ENCODE measurements at regions not wholly inside any gene's neighbourhood (a gene's known extent, or its start where the extent isn't known, plus 50 kb on each side); places are given as distances from the start of the nearest gene placed in this dataset.

- no peak for TF ChIP-seq CTCF (IDR thresholded peaks at IDR 0.05; ENCODE audit: borderline replicate concordance, insufficient read depth, low read depth, low read length)
- H3K4me3 ChIP-seq (ENCODE audit: low read depth, low read length) = no peak overlapping the region
Observed at GRCh38 chr6:122081921-122082320, 317.5 kb upstream of the HSF2 start.

GRCh38 chr6:122082370-122082769 lies 317.1 kb upstream of the HSF2 start:
- H3K4me3 ChIP-seq (ENCODE audit: low read depth, low read length) = no peak overlapping the region

GRCh38 chr6:122092366-122092765 lies 307.1 kb upstream of the HSF2 start:
- no peak for TF ChIP-seq CTCF (IDR thresholded peaks at IDR 0.05; ENCODE audit: borderline replicate concordance, insufficient read depth, low read depth, low read length)
- no peak overlapping the region for H3K4me3 ChIP-seq (ENCODE audit: low read depth, low read length)

More at GRCh38 chr6:122082370-122082769, 317.1 kb upstream of the HSF2 start:
- TF ChIP-seq CTCF (IDR thresholded peaks at IDR 0.05; ENCODE audit: borderline replicate concordance, insufficient read depth, low read depth, low read length) = no peak

GRCh38 chr6:122098201-122098678 lies 301.2 kb upstream of the HSF2 start:
- no peak for TF ChIP-seq CTCF (IDR thresholded peaks at IDR 0.05; ENCODE audit: borderline replicate concordance, insufficient read depth, low read depth, low read length)
- no peak overlapping the region for H3K4me3 ChIP-seq (ENCODE audit: low read depth, low read length)

- no peak overlapping the region for H3K4me3 ChIP-seq (ENCODE audit: low read depth, low read length)
- no peak for TF ChIP-seq CTCF (IDR thresholded peaks at IDR 0.05; ENCODE audit: borderline replicate concordance, insufficient read depth, low read depth, low read length)
Observed at GRCh38 chr6:122102026-122102425, 297.4 kb upstream of the HSF2 start.

GRCh38 chr6:122107256-122107852 lies 292.1 kb upstream of the HSF2 start:
- H3K4me3 ChIP-seq (ENCODE audit: low read depth, low read length) = no peak overlapping the region
- no peak for TF ChIP-seq CTCF (IDR thresholded peaks at IDR 0.05; ENCODE audit: borderline replicate concordance, insufficient read depth, low read depth, low read length)

GRCh38 chr6:122109075-122109474 lies 290.4 kb upstream of the HSF2 start:
- no peak overlapping the region for H3K4me3 ChIP-seq (ENCODE audit: low read depth, low read length)
- TF ChIP-seq CTCF (IDR thresholded peaks at IDR 0.05; ENCODE audit: borderline replicate concordance, insufficient read depth, low read depth, low read length) = no peak
